ENCODE measurements at regions not wholly inside any gene's neighbourhood (a gene's known extent, or its start where the extent isn't known, plus 50 kb on each side); places are given as distances from the start of the nearest gene placed in this dataset.
A peak's percentile ranks its signal among the peaks of the same experiment; 100 is the strongest.
"Not testable (repeated sequence)": the region's sequence is repeated elsewhere in the genome, so short reads cannot be mapped to it uniquely, and the experiment has no call there.

DNA sequence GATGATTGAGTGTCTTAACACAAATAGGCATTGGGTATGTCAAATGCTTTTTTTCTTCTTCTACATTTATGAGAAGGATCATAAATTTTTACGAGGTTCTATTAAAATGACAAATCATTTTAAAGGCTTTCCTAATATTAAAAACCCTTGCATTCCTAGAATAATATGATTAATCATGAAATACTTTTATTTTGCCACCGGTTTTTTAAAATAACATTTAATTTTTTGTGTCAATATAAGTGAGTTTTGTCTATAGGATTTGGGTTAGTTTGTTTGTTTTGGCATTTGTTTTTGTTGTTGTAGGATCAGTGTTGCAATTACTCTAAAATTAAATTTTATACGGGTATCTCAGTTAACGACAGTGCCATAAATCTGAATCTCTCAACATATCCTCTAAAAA, 169.7 kb upstream of the STK26 start:
- H3K4me3 Mint-ChIP-seq = no peak overlapping the region
- H3K27me3 Mint-ChIP-seq = no peaks in the 10 kb centered on the region
- CTCF ChIA-PET = no interaction called here
- H3K4me1 Mint-ChIP-seq = no peaks in the 10 kb centered on the region
- H3K9me3 Mint-ChIP-seq = no peaks in the 10 kb centered on the region
- H3K36me3 Mint-ChIP-seq (ENCODE audit: low read depth) = no peaks in the 10 kb centered on the region
- H3K27ac Mint-ChIP-seq = no peak overlapping the region
- POLR2A ChIA-PET = no interaction called here
- no peak for DNase-seq

DNA sequence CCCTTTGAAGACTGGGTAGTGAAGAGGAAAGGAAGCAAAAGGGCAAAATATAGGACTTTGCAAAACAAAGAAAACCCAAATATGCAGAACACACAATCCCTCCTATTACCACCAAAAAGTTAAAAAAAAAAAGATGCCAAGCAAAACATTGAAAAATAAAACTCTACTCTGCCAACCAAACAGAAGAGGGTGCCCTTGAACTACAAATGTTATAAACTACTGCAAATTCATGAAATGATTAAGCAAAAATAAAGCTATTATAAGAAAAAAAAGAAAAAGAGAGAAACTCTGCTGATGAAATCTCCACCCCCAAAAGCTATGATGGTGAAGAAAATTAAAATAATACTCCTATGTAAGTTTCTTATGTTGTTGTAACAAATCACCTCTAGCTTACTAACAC, 168.5 kb upstream of the STK26 start:
- POLR2A ChIA-PET = interaction anchor here (0.6 kb wide), 1 partner anchor 324 kb away, joined by 8 read pairs; no protein-coding TSS in a partner anchor
- no peaks in the 10 kb centered on the region for H3K36me3 Mint-ChIP-seq (ENCODE audit: low read depth)
- CTCF ChIA-PET = interaction anchor here (0.5 to 0.8 kb wide), 4 partner anchors 13 to 751 kb away, joined by 3 read pairs; no protein-coding TSS in a partner anchor

DNA sequence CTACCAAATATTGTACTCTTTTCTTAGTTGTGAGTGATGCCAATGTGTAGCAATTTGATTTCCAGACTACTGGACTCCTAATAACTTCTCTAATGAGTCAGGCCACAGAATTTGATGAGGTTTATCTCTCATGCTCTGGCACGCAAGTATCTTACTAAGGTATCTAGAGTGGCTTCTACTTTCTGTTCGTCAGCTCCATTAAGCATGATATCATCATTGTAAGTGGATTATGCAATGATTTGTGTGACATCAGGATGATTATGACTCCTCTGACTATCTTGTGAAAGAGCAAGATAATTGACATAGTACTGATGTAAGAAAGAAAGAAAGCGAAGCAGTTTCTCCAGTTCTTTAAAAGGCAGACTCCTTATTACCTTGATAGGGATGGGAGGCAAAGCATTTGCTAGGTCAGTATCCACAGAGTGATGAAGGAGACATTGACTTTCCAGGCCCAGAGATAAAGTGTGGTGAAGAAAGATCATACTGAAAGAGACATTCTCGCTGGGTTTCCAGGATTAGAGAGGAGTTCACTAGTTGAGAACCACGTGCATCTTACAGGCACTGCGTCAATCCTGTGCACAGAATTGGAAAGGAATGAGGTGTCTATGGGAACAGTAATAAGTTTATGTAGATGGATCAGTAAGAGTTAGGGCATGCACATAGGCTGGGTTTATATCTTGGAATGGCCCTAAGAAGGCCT, 161.9 kb upstream of the STK26 start:
- POLR2A ChIA-PET = no interaction called here
- Mint-ChIP-seq H3K9me3 (no peaks in the 10 kb centered on the region), H3K27me3 (no peaks in the 10 kb centered on the region), H3K27ac (no peak overlapping the region), H3K4me3 (no peak overlapping the region), H3K36me3 (ENCODE audit: low read depth) (no peaks in the 10 kb centered on the region), H3K4me1 (no peaks in the 10 kb centered on the region)
- DNase-seq = no peak
- CTCF ChIA-PET = no interaction called here

More for the DNA sequence above, 168.5 kb upstream of the STK26 start:
- H3K27ac Mint-ChIP-seq = no peak overlapping the region
- no peaks in the 10 kb centered on the region for H3K4me1 Mint-ChIP-seq
- no peaks in the 10 kb centered on the region for H3K9me3 Mint-ChIP-seq
- H3K27me3 Mint-ChIP-seq = no peaks in the 10 kb centered on the region
- DNase-seq = no peak
- no peak overlapping the region for H3K4me3 Mint-ChIP-seq

DNA sequence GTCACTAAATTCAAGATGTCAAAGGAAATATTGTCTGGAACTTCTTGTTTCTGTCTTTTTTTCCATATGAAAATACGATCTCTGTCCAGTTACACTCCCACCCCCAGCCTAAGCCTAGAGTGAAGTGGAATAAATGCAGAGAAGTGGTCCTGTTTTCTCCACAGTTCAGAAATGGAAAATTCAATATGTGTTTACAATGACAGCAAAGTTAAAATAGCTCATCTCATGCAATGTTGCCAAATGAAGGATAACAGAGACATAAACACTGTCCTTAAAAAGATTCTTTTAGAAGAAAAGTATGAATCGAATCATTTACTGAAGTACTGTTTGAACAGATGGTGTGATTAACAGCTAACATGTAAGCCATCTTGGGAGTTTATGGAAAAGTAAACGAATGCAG, 160.8 kb upstream of the STK26 start:
- Mint-ChIP-seq H3K4me1 (no peaks in the 10 kb centered on the region), H3K36me3 (ENCODE audit: low read depth) (no peaks in the 10 kb centered on the region), H3K27ac (no peak overlapping the region), H3K27me3 (no peaks in the 10 kb centered on the region), H3K4me3 (no peak overlapping the region), H3K9me3 (no peaks in the 10 kb centered on the region)
- no peak for DNase-seq
- POLR2A ChIA-PET = no interaction called here
- CTCF ChIA-PET = interaction anchor here (0.8 kb wide), 1 partner anchor 20 kb away, joined by 3 read pairs; no protein-coding TSS in a partner anchor

DNA sequence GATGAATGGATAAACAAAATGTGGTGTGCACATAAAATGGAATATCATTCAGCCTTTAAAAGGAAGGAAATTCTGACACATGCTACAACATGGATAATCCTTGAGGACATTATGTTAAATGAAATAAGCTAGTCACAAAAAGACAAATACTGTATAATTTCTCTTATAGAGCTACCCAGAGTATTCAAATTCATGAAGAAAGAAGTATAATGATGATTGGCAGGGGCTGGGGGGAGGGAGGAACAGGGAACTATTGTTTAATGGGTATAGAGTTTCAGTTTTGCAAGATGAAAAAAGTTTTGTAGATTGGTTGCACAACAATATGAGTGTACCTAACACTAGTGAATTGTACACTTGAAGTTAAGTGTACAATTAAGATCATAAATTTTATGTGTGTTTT, 153.9 kb upstream of the STK26 start:
- no peak for DNase-seq
- H3K9me3 Mint-ChIP-seq = no peaks in the 10 kb centered on the region
- no peaks in the 10 kb centered on the region for H3K36me3 Mint-ChIP-seq (ENCODE audit: low read depth)
- ChIA-PET CTCF (interaction anchor here (0.6 kb wide), 2 partner anchors 1235 to 1838 kb away, joined by 3 read pairs; no protein-coding TSS in a partner anchor), POLR2A (no interaction called here)
- no peaks in the 10 kb centered on the region for H3K27me3 Mint-ChIP-seq
- H3K4me1 Mint-ChIP-seq = no peaks in the 10 kb centered on the region
- H3K4me3 Mint-ChIP-seq = no peak overlapping the region
- H3K27ac Mint-ChIP-seq = no peak overlapping the region

DNA sequence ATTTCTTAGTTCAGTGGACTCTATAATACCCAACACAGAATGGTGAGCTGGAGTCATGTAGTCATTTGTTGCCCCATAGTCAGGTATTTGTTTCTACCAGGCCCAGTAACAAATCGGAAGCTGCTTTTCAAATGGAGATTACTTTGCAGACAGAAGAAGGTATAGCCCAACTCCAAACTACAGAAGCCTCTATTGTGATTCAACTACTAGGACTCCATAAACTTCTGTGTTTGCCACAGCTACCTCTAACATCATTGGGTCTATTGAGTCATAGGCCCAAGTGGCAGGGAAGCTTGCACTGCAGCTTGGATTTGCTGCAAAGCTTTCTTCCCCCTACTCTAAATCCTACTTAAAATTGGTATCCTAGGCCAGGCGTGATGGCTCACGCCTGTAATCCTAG, 148.8 kb upstream of the STK26 start:
- Mint-ChIP-seq H3K27ac (no peak overlapping the region), H3K4me1 (no peaks in the 10 kb centered on the region), H3K27me3 (no peaks in the 10 kb centered on the region), H3K36me3 (ENCODE audit: low read depth) (no peaks in the 10 kb centered on the region), H3K4me3 (no peak overlapping the region), H3K9me3 (no peaks in the 10 kb centered on the region)
- ChIA-PET POLR2A (no interaction called here), CTCF (interaction anchor here (0.8 kb wide), 1 partner anchor 33 kb away, joined by 3 read pairs; no protein-coding TSS in a partner anchor)
- DNase-seq = no peak

DNA sequence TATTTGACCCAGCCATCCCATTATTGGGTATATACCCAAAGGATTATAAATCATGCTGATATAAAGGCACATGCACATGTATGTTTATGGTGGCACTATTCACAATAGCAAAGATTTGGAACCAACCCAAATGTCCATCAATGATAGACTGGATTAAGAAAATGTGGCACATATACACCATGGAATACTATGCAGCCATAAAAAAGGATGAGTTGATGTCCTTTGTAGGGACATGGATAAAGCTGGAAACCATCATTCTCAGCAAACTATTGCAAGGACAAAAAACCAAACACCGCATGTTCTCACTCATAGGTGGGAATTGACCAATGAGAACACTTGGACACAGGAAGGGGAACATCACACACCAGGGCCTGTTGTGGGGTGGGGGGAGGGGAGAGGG, 147.3 kb upstream of the STK26 start:
- DNase-seq; H3K27me3 Mint-ChIP-seq; POLR2A ChIA-PET; H3K9me3 Mint-ChIP-seq; CTCF ChIA-PET; H3K27ac Mint-ChIP-seq; H3K4me3 Mint-ChIP-seq; H3K4me1 Mint-ChIP-seq; H3K36me3 Mint-ChIP-seq (ENCODE audit: low read depth): not testable (repeated sequence)

DNA sequence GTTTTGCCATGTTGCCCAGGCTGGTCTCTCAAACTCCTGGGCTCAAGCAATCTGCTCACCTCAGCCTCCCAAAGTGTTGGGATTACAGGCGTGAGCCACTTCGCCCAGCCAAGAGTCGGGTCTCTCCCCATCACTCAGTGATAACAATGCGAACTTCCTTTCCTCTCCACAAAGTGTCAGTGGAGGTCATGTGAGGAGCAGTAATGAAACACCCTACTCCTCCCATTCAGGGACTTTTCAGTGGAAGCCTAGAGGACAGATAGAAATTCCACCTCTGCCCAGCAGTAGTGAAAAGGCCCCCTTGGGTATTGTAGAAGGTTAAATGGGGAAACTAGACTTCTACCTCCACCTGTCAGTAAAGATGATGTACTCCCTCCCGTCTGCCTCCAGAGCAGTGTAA, 141.9 kb upstream of the STK26 start:
- ChIA-PET CTCF (interaction anchor here (0.6 kb wide), 1 partner anchor 1468 kb away, joined by 3 read pairs; no protein-coding TSS in a partner anchor), POLR2A (no interaction called here)
- H3K4me3 Mint-ChIP-seq = no peak overlapping the region
- peak overlapping the region; percentile 62 for H3K27ac Mint-ChIP-seq
- no peaks in the 10 kb centered on the region for H3K36me3 Mint-ChIP-seq (ENCODE audit: low read depth)
- no peaks in the 10 kb centered on the region for H3K4me1 Mint-ChIP-seq
- no peak for DNase-seq
- H3K9me3 Mint-ChIP-seq = no peaks in the 10 kb centered on the region
- H3K27me3 Mint-ChIP-seq = no peaks in the 10 kb centered on the region

DNA sequence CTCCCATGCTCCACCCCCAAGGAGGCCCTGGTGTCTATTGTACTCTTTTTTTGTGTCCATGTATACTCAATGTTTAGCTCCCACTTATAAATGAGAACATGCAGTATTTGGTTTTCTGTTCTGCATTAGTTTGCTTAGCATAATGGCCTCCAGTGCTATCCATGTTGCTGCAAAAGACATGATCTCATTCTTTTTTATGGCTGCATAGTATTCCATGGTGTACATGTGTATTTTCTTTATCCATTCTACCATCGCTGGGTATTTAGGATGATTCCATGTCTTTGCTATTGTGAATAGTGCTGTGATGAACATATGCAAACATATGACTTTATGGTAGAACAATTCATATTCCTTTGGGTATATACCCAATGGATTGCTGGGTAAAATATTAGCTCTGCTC, 138.1 kb upstream of the STK26 start:
- H3K4me1 Mint-ChIP-seq; H3K27ac Mint-ChIP-seq; H3K4me3 Mint-ChIP-seq; POLR2A ChIA-PET; H3K27me3 Mint-ChIP-seq; DNase-seq; CTCF ChIA-PET; H3K9me3 Mint-ChIP-seq; H3K36me3 Mint-ChIP-seq (ENCODE audit: low read depth): not testable (repeated sequence)

DNA sequence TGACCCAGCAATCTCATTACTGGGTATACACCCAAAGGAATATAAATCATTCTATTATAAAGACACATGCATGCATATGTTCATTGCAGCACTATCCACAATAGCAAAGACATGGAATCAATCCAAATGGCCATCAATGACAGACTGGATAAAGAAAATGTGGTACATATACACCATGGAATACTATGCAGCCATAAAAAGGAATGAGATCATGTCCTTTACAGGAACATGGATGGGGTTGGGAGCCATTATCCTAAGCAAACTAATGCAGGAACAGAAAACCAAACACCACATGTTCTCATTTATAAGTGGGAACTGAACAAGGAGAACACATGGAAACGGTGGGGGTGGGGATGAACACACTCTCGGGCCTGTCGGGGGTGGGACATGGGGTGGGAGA, 129.2 kb upstream of the STK26 start:
- H3K4me1 Mint-ChIP-seq; DNase-seq; H3K4me3 Mint-ChIP-seq; H3K36me3 Mint-ChIP-seq (ENCODE audit: low read depth); CTCF ChIA-PET; H3K27me3 Mint-ChIP-seq; H3K27ac Mint-ChIP-seq; POLR2A ChIA-PET; H3K9me3 Mint-ChIP-seq: not testable (repeated sequence)

DNA sequence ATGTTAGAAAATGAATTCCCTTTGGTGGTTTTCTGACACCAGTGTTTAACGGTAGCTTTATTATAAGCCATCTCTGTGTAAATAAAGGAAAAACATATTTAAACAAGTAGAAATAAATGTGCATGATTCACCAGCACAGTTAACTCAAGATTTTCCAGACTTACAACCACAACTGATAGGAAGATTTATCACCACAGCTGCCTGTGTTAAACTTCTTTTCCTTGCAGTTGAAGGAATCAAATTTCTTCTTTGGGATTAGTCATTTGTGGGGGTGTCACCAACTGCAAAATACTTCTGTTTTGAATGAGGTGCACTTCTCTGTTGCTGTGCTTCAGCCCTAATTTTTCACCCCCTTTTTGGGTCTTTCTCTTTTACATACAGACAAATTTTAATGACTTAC, 128.1 kb upstream of the STK26 start:
- ChIA-PET CTCF (no interaction called here), POLR2A (no interaction called here)
- DNase-seq = no peak
- H3K27ac Mint-ChIP-seq = no peak overlapping the region
- H3K9me3 Mint-ChIP-seq = no peaks in the 10 kb centered on the region
- no peak overlapping the region for H3K4me3 Mint-ChIP-seq
- no peaks in the 10 kb centered on the region for H3K4me1 Mint-ChIP-seq
- H3K36me3 Mint-ChIP-seq (ENCODE audit: low read depth) = no peaks in the 10 kb centered on the region
- H3K27me3 Mint-ChIP-seq = no peaks in the 10 kb centered on the region

DNA sequence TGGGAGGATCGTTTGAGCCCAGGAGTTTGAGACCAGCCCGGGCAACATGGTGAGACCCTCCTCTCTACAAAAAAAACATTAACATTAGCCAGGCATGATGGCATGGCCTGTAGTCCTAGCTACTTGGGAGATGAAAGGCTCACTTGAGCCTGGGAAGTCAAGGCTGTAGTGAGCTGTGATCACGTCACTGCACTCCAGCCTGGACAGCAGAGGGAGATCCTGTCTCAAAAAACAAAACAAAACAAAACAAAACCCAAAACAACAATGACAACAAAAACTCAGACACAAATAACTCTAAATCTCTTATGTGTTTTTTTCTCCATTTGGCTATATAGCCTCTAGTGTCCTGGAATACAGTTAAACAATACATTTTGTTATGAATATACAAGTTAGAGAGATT, 127.3 kb upstream of the STK26 start:
- CTCF ChIA-PET = no interaction called here
- Mint-ChIP-seq H3K36me3 (ENCODE audit: low read depth) (no peaks in the 10 kb centered on the region), H3K9me3 (no peaks in the 10 kb centered on the region), H3K4me3 (no peak overlapping the region), H3K4me1 (no peaks in the 10 kb centered on the region), H3K27ac (no peak overlapping the region), H3K27me3 (no peaks in the 10 kb centered on the region)
- DNase-seq = peak; percentile 6
- POLR2A ChIA-PET = no interaction called here

DNA sequence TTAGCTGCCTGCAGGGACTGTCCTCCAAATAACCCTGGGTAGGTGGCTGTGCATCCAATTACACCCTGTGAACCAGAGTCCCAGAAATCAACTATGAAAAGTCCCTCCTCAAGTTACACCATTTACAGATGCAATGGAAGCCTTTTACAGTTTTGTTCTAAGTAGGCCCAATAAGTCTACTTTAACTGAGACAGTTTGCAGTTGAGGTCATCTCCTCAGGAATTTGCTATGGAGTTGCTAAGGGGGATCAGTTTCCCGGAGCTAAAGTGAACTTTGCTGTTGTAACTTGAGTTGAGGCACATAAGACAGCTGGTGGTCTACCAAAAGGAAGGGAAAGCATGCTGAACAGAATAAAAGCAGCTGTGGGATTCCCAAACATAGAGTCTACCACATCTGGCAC, 121.6 kb upstream of the STK26 start:
- CTCF ChIA-PET = no interaction called here
- POLR2A ChIA-PET = no interaction called here
- no peak overlapping the region for H3K4me3 Mint-ChIP-seq
- H3K36me3 Mint-ChIP-seq (ENCODE audit: low read depth) = no peaks in the 10 kb centered on the region
- no peaks in the 10 kb centered on the region for H3K4me1 Mint-ChIP-seq
- no peak overlapping the region for H3K27ac Mint-ChIP-seq
- H3K27me3 Mint-ChIP-seq = no peaks in the 10 kb centered on the region
- DNase-seq = no peak
- H3K9me3 Mint-ChIP-seq = no peaks in the 10 kb centered on the region

Measured in activated CD4-positive, alpha-beta T cell treated with anti-CD3 and anti-CD28 coated beads, Interleukin-2, amount 10 ng/mL, durations not matched to agents 7 days and 5 days (primary cell).